H1 (cell line): ENCODE measurements at regions not wholly inside any gene's neighbourhood (a gene's known extent, or its start where the extent isn't known, plus 50 kb on each side); places are given as distances from the start of the nearest gene placed in this dataset.

Source experiments
- CTCF ChIA-PET: fragments of 300-600 bp; sonication (Branson Sonifier 250); formaldehyde crosslinking; loops from one replicate; lab custom pipeline; 2021; ENCODE audit not compliant: partially characterized antibody; lab: Charles Lee
- POLR2A ChIA-PET: fragments of 300-600 bp; sonication (Branson Sonifier 250); formaldehyde crosslinking; loops from one replicate; lab custom pipeline; 2021; ENCODE audit warnings: inconsistent platforms; ENCODE audit not compliant: partially characterized antibody; lab: Charles Lee
- DNase-seq, 2 experiments: peaks; one replicate each; pipeline versions ENCODE4 v3.0.0 to v3.0.0-alpha.2; 2010 to 2022; ENCODE audit warnings: low spot score in 2 of 2, low read depth in 1 of 2, mixed read lengths in 1 of 2
- FAIRE-seq: peaks from 2 replicates; lab custom pipeline; 2011; peaks lifted over from hg19 to GRCh38; lab: Jason Lieb, UNC
- H2AFZ ChIP-seq: 2 replicates; pipeline ENCODE4 v1.8.1; 2012; ENCODE audit warnings: low read length, inconsistent platforms
- H2AK5ac ChIP-seq: 2 replicates; pipeline ENCODE4 v1.6.1; 2013; ENCODE audit warnings: low read depth, low read length
- H2BK120ac ChIP-seq: replicated peaks from 2 replicates; pipeline ENCODE3; 2013; ENCODE audit warnings: low read depth, low read length, inconsistent platforms
- H2BK12ac ChIP-seq: 2 replicates; pipeline ENCODE4 v1.6.1; 2013; ENCODE audit warnings: low read depth, low read length
- H2BK15ac ChIP-seq: 2 replicates; pipeline ENCODE4 v1.6.1; 2013; ENCODE audit warnings: low read length
- H2BK20ac ChIP-seq: 2 replicates; pipeline ENCODE4 v1.6.1; 2013; ENCODE audit warnings: low read length
- H2BK5ac ChIP-seq: 2 replicates; pipeline ENCODE4 v1.6.1; 2013; ENCODE audit warnings: low read depth, low read length
- H3K14ac ChIP-seq: 2 replicates; pipeline ENCODE4 v1.6.1; 2013; ENCODE audit warnings: inconsistent platforms; ENCODE audit not compliant: insufficient read length
- H3K18ac ChIP-seq: 2 replicates; pipeline ENCODE4 v1.6.1; 2013; ENCODE audit warnings: low read length; ENCODE audit errors: extremely low read depth
- H3K23ac ChIP-seq: 2 replicates; pipeline ENCODE4 v1.6.1; 2013; ENCODE audit warnings: inconsistent platforms; ENCODE audit not compliant: insufficient read length
- H3K23me2 ChIP-seq: 2 replicates; pipeline ENCODE4 v1.6.1; 2013; ENCODE audit warnings: low read depth, low read length
- H3K27ac ChIP-seq: 2 replicates; pipeline ENCODE4 v1.6.1; 2011; ENCODE audit warnings: low read depth, low read length, inconsistent platforms
- H3K27me3 ChIP-seq, 4 experiments: replicated peaks in 1 of 4; 1 replicate in 1 of 4; 2 replicates in 3 of 4; pipeline versions ENCODE4 v1.6.1 to v1.8.1; 2011 to 2013; ENCODE audit warnings: low read length in 3 of 4, mild to moderate bottlenecking in 3 of 4, inconsistent platforms in 2 of 4, mixed read lengths in 2 of 4, moderate library complexity in 1 of 4; ENCODE audit not compliant: control insufficient read depth in 3 of 4, insufficient read depth in 3 of 4; ENCODE audit errors: extremely low read depth in 1 of 4
- H3K36me3 ChIP-seq, 4 experiments: 2 replicates each; pipeline versions ENCODE4 v1.6.1 to v1.8.1; 2011 to 2013; ENCODE audit warnings: mild to moderate bottlenecking in 4 of 4, low read length in 3 of 4, moderate library complexity in 2 of 4, control low read depth in 1 of 4, inconsistent platforms in 1 of 4; ENCODE audit not compliant: insufficient read depth in 4 of 4, control insufficient read depth in 2 of 4
- H3K4ac ChIP-seq: replicated peaks from 2 replicates; pipeline ENCODE3; 2013; ENCODE audit warnings: low read length, low read depth, mixed read lengths, inconsistent platforms; ENCODE audit not compliant: insufficient read length
- H3K4me1 ChIP-seq, 4 experiments: replicated peaks in 1 of 4; 1 replicate in 1 of 4; 2 replicates in 3 of 4; pipeline versions ENCODE4 v1.6.1 to v1.8.1; 2011 to 2013; ENCODE audit warnings: low read length in 3 of 4, inconsistent platforms in 2 of 4, mixed read lengths in 1 of 4; ENCODE audit not compliant: insufficient read depth in 4 of 4, control insufficient read depth in 3 of 4
- H3K4me2 ChIP-seq, 2 experiments: 2 replicates each; pipeline versions ENCODE4 v1.6.1 to v1.8.1; 2011 to 2013; ENCODE audit warnings: low read depth in 2 of 2, low read length in 2 of 2, control low read depth in 1 of 2, inconsistent platforms in 1 of 2, mild to moderate bottlenecking in 1 of 2; ENCODE audit not compliant: insufficient read depth in 1 of 2
- H3K4me3 ChIP-seq, 4 experiments: fragments of 200-600, 300-600 bp in 1 of 4; sonication (generic), shearing (Covaris generic), sonication (Bioruptor Twin) in 1 of 4; 2 replicates each; pipeline versions ENCODE4 v1.5.1 to v1.8.1; 2011 to 2016; ENCODE audit warnings: low read length in 4 of 4, low read depth in 3 of 4, control low read depth in 2 of 4, inconsistent platforms in 2 of 4, mild to moderate bottlenecking in 2 of 4, mixed read lengths in 1 of 4, moderate library complexity in 1 of 4; ENCODE audit not compliant: insufficient read depth in 2 of 4; ENCODE audit errors: extremely low read depth in 1 of 4
- H3K56ac ChIP-seq: replicated peaks from 2 replicates; pipeline ENCODE3; 2013; ENCODE audit warnings: low read depth, mild to moderate bottlenecking, mixed read lengths, low read length, inconsistent platforms; ENCODE audit not compliant: insufficient read length
- H3K79me1 ChIP-seq: 2 replicates; pipeline ENCODE4 v1.6.1; 2013; ENCODE audit warnings: low read depth, low read length, control low read depth
- H3K79me2 ChIP-seq, 2 experiments: 2 replicates each; pipeline versions ENCODE4 v1.6.1 to v1.8.1; 2012 to 2013; ENCODE audit warnings: low read length in 2 of 2, mild to moderate bottlenecking in 2 of 2, inconsistent platforms in 1 of 2; ENCODE audit not compliant: insufficient read depth in 2 of 2, control insufficient read depth in 1 of 2
- H3K9ac ChIP-seq, 4 experiments: replicated peaks in 1 of 4; 1 replicate in 1 of 4; 2 replicates in 3 of 4; pipeline versions ENCODE4 v1.6.1 to v1.8.1; 2011 to 2013; ENCODE audit warnings: low read depth in 3 of 4, low read length in 3 of 4, control low read depth in 2 of 4, mild to moderate bottlenecking in 2 of 4, moderate library complexity in 2 of 4, inconsistent platforms in 1 of 4; ENCODE audit errors: extremely low read depth in 1 of 4
- H3K9me3 ChIP-seq, 2 experiments: 2 replicates each; pipeline versions ENCODE4 v1.6.1 to v1.8.1; 2012 to 2013; ENCODE audit warnings: mild to moderate bottlenecking in 2 of 2, moderate library complexity in 2 of 2, control low read depth in 1 of 2, inconsistent platforms in 1 of 2, low read depth in 1 of 2, low read length in 1 of 2, mixed read lengths in 1 of 2; ENCODE audit not compliant: insufficient read depth in 2 of 2
- H4K20me1 ChIP-seq, 2 experiments: replicated peaks in 1 of 2; 2 replicates each; pipeline versions ENCODE3 to v1.8.1; 2011 to 2013; ENCODE audit warnings: inconsistent platforms in 2 of 2, low read length in 2 of 2, mild to moderate bottlenecking in 1 of 2; ENCODE audit not compliant: insufficient read depth in 2 of 2, control insufficient read depth in 1 of 2
- H4K5ac ChIP-seq: 2 replicates; pipeline ENCODE4 v1.6.1; 2013; ENCODE audit warnings: low read length, low read depth, mixed read lengths, inconsistent platforms; ENCODE audit not compliant: insufficient read length
- H4K8ac ChIP-seq: 2 replicates; pipeline ENCODE4 v1.8.0; 2013; ENCODE audit warnings: mild to moderate bottlenecking, moderate library complexity, low read length, inconsistent platforms; ENCODE audit not compliant: insufficient read depth; ENCODE audit errors: extremely low read depth
- H4K91ac ChIP-seq: replicated peaks from 2 replicates; pipeline ENCODE3; 2013; ENCODE audit warnings: low read length, mixed read lengths, inconsistent platforms; ENCODE audit not compliant: insufficient read length
- BACH1 ChIP-seq: IDR thresholded peaks from 2 replicates; pipeline ENCODE4 v1.6.1; 2012; ENCODE audit warnings: low read length, improper control_type of control experiment
- BRCA1 ChIP-seq: IDR thresholded peaks from 2 replicates; pipeline ENCODE4 v1.6.1; 2012; ENCODE audit warnings: low read depth, low read length, improper control_type of control experiment
- GTF2F1 ChIP-seq: IDR thresholded peaks from 2 replicates; pipeline ENCODE4 v1.6.1; 2012; ENCODE audit warnings: low read depth, low read length, improper control_type of control experiment, borderline replicate concordance
- JUN ChIP-seq: IDR thresholded peaks from 2 replicates; pipeline ENCODE4 v1.6.1; 2011; ENCODE audit warnings: low read depth, mild to moderate bottlenecking, improper control_type of control experiment, low read length
- RAD21 ChIP-seq, 2 experiments: IDR thresholded peaks in 1 of 2; conservative IDR thresholded peaks in 1 of 2; 2 replicates each; pipeline ENCODE4 v1.6.1; 2011; ENCODE audit warnings: low read depth in 2 of 2, low read length in 2 of 2, improper control_type of control experiment in 1 of 2, inconsistent platforms in 1 of 2, mild to moderate bottlenecking in 1 of 2, moderate library complexity in 1 of 2
- SP2 ChIP-seq: IDR thresholded peaks from 2 replicates; pipeline ENCODE4 v1.6.1; 2012; ENCODE audit warnings: mild to moderate bottlenecking, low read length, inconsistent platforms
- SUZ12 ChIP-seq: fragments of 200-600 bp; sonication (generic); IDR thresholded peaks from 2 replicates; pipeline ENCODE4 v1.6.1; 2012; ENCODE audit warnings: mild to moderate bottlenecking, inconsistent platforms, low read length, moderate library complexity, mixed read lengths
- YY1 ChIP-seq: IDR thresholded peaks from 2 replicates; pipeline ENCODE4 v1.6.1; 2011; ENCODE audit warnings: low read depth, mild to moderate bottlenecking, low read length
- WGBS, 2 experiments: shearing (Covaris generic) in 1 of 2; methylation state at CpG; one replicate each; pipeline versions ENCODE4 v1.1.6 to v1.1.7; 2013 to 2015; ENCODE audit warnings: low lambda C conversion rate in 2 of 2, mixed read lengths in 2 of 2, inconsistent platforms in 1 of 2, low coverage in 1 of 2, missing lambda C conversion rate in 1 of 2; ENCODE audit not compliant: insufficient replicate concordance in 2 of 2, insufficient coverage in 1 of 2, insufficient read length in 1 of 2; ENCODE audit errors: extremely low coverage in 1 of 2, missing lambda C conversion rate in 1 of 2; 5-methylcytosine and 5-hydroxymethylcytosine counted together
- TF ChIP-seq, protein P1 (sequence below), 3 experiments: IDR thresholded peaks; 1 replicate in 2 of 3; 2 replicates in 1 of 3; pipeline versions ENCODE4 v1.5.1 to v1.6.1; 2011; ENCODE audit warnings: low read length in 3 of 3, mild to moderate bottlenecking in 3 of 3, inconsistent platforms in 2 of 3, low read depth in 1 of 3, moderate library complexity in 1 of 3; ENCODE audit not compliant: insufficient read depth in 1 of 3; ENCODE audit errors: control extremely low read depth in 1 of 3
- TF ChIP-seq, protein P2 (sequence below): IDR thresholded peaks from 2 replicates; pipeline ENCODE4 v1.6.1; 2012; ENCODE audit warnings: inconsistent platforms

DNA sequence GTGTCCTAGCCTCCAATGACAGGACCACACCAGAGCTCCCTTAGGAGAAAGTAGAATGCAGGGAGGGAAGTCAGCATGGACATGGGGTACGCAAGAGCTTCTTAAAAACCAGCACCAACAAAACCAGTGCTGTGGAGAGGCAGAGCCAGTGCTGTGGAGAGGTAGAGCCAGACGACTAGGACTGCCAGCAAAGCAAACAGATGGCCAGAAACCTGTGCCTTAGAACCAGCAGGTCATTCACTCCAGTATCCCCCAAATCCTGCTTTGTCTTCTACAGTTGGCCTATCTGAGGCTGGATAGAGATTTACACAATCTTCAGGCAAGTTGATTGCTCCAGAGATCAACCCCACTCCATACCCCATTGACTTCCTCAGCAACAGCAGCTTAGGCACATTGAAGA, 459.9 kb upstream of the CAMK1G start:
- Histone ChIP-seq H3K9me3 (peaks cover 0 to 3% of the 10 kb centered on the region in 2 experiments; a peak in 2 of 4 replicates), H4K20me1 (no peaks in the 10 kb centered on the region), H3K23me2 (no peaks in the 10 kb centered on the region; the same call in 1 of the 2 replicates), H3K9ac (no peak overlapping the region), H2BK15ac (no peak overlapping the region), H2BK5ac (no peak overlapping the region), H3K79me2 (no peaks in the 10 kb centered on the region), H3K4ac (no peak overlapping the region), H3K4me1 (no peaks in the 10 kb centered on the region), H3K4me3 (no peak overlapping the region), H3K56ac (no peak overlapping the region), H2AK5ac (no peak overlapping the region), H3K36me3 (no peaks in the 10 kb centered on the region), H2BK20ac (no peak overlapping the region), H3K4me2 (no peak overlapping the region), H4K91ac (peak overlapping the region; percentile 32), H3K27ac (no peak overlapping the region), H3K14ac (no peak overlapping the region), H2BK12ac (0 out of 2 replicates have a peak overlapping the region, but pooled peaks have one; percentile 17), H2BK120ac (no peak overlapping the region), H3K18ac (no peak overlapping the region), H2AFZ (0 out of 2 replicates have a peak overlapping the region, but pooled peaks have one; percentile 20), H4K5ac (no peak overlapping the region), H3K23ac (no peak overlapping the region), H3K27me3 (peaks cover 0 to 1% (median 0%) of the 10 kb centered on the region in 4 experiments; a peak in 1 of 7 replicates), H4K8ac (no peak overlapping the region), H3K79me1 (no peaks in the 10 kb centered on the region)
- 50% methylated on average over 2 of the region's 2 CpGs; no CpG with 5 or more reads in 1 of the 2 experiments for WGBS, 2 experiments
- ChIA-PET CTCF (interaction anchor here (1.1 to 2.3 kb wide), 4 partner anchors 17 to 234 kb away, joined by 3 to 6 read pairs (median 5); no protein-coding TSS in a partner anchor), POLR2A (no interaction called here)
- DNase-seq (no peak), FAIRE-seq (no peak)
- TF ChIP-seq, protein P1, sequence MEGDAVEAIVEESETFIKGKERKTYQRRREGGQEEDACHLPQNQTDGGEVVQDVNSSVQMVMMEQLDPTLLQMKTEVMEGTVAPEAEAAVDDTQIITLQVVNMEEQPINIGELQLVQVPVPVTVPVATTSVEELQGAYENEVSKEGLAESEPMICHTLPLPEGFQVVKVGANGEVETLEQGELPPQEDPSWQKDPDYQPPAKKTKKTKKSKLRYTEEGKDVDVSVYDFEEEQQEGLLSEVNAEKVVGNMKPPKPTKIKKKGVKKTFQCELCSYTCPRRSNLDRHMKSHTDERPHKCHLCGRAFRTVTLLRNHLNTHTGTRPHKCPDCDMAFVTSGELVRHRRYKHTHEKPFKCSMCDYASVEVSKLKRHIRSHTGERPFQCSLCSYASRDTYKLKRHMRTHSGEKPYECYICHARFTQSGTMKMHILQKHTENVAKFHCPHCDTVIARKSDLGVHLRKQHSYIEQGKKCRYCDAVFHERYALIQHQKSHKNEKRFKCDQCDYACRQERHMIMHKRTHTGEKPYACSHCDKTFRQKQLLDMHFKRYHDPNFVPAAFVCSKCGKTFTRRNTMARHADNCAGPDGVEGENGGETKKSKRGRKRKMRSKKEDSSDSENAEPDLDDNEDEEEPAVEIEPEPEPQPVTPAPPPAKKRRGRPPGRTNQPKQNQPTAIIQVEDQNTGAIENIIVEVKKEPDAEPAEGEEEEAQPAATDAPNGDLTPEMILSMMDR (IDR thresholded peaks at IDR 0.05; ENCODE audit: control extremely low read depth in 1 of 3, insufficient read depth in 1 of 3, low read depth in 1 of 3, low read length in 3 of 3) = no peak
- no peak for TF ChIP-seq RAD21 (IDR thresholded peaks at IDR 0.05 in 1 of 2, conservative IDR thresholded peaks at IDR 0.05 in 1 of 2; ENCODE audit: low read depth in 2 of 2, low read length in 2 of 2)
- no peak for TF ChIP-seq JUN
- no peak for TF ChIP-seq BACH1
- TF ChIP-seq YY1 = no peak
- no peak for TF ChIP-seq SP2
- TF ChIP-seq, protein P2, sequence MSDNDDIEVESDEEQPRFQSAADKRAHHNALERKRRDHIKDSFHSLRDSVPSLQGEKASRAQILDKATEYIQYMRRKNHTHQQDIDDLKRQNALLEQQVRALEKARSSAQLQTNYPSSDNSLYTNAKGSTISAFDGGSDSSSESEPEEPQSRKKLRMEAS = no peak
- no peak for TF ChIP-seq SUZ12
- no peak for TF ChIP-seq GTF2F1
- no peak for TF ChIP-seq BRCA1
